ENCODE measurements at regions not wholly inside any gene's neighbourhood (a gene's known extent, or its start where the extent isn't known, plus 50 kb on each side); places are given as distances from the start of the nearest gene placed in this dataset.

DNA sequence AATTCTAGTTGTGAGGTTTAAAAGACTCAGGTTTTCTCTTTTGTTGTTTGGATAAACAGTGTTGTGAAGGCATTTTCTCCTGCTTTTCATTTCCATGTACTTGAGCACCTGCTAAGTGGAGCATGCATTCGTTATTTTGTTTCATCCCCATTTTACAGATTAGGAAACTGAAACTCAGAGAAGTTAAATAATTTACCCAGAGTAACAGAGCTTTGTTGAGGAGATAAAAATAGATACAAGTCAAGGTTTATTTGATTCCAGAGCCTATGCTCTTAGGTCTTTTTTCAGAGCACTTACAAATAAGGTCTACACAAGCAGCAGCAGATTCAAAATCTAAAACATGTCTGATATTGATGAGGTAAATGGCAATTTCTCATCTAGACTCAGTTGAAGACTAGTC lies 254.7 kb upstream of the PTBP2 start:
- no peak for TF ChIP-seq POLR2A (IDR thresholded peaks at IDR 0.05)
- TF ChIP-seq, protein P1, sequence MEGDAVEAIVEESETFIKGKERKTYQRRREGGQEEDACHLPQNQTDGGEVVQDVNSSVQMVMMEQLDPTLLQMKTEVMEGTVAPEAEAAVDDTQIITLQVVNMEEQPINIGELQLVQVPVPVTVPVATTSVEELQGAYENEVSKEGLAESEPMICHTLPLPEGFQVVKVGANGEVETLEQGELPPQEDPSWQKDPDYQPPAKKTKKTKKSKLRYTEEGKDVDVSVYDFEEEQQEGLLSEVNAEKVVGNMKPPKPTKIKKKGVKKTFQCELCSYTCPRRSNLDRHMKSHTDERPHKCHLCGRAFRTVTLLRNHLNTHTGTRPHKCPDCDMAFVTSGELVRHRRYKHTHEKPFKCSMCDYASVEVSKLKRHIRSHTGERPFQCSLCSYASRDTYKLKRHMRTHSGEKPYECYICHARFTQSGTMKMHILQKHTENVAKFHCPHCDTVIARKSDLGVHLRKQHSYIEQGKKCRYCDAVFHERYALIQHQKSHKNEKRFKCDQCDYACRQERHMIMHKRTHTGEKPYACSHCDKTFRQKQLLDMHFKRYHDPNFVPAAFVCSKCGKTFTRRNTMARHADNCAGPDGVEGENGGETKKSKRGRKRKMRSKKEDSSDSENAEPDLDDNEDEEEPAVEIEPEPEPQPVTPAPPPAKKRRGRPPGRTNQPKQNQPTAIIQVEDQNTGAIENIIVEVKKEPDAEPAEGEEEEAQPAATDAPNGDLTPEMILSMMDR (IDR thresholded peaks at IDR 0.05), result no peak
